ENCODE measurements at regions not wholly inside any gene's neighbourhood (a gene's known extent, or its start where the extent isn't known, plus 50 kb on each side); places are given as distances from the start of the nearest gene placed in this dataset.
A peak's percentile ranks its signal among the peaks of the same experiment; 100 is the strongest.

GRCh38 chr20:48170625-48171024 is 385.3 kb upstream of the SULF2 start:
- 70 to 72% methylated on average over 2 of the region's 2 CpGs for WGBS, 2 donors
- TF ChIP-seq CTCF (IDR thresholded peaks at IDR 0.05) (no peak), POLR2A (IDR thresholded peaks at IDR 0.05) (no peak)
- H3K36me3 ChIP-seq (replicated peaks in 1 of 2; ENCODE audit: insufficient read depth in 1 of 2, low read depth in 2 of 2) = no peaks in the 10 kb centered on the region
- peaks cover 4% of the 10 kb centered on the region for H3K4me1 ChIP-seq
- no peak overlapping the region for H3K4me3 ChIP-seq
- H3K27me3 ChIP-seq = no peaks in the 10 kb centered on the region
- no peak overlapping the region for H3K27ac ChIP-seq
- intact Hi-C loops (cut with DNase I) = no loop called here
- ATAC-seq = no peak
- no peak for DNase-seq
- H3K9me3 ChIP-seq = peaks cover 0 to 6% (median 0%) of the 10 kb centered on the region in 3 donors

- no peak overlapping the region for H3K4me3 ChIP-seq
- DNase-seq = no peak
- H3K4me1 ChIP-seq = peaks cover 12% of the 10 kb centered on the region
- H3K27ac ChIP-seq = no peak overlapping the region
- no peaks in the 10 kb centered on the region for H3K27me3 ChIP-seq
- H3K9me3 ChIP-seq = peaks cover 0 to 6% (median 0%) of the 10 kb centered on the region in 3 donors
- ATAC-seq = no peak
- WGBS, 2 donors = 72 to 76% methylated on average over 15 of the region's 15 CpGs
- H3K36me3 ChIP-seq (replicated peaks in 1 of 2; ENCODE audit: insufficient read depth in 1 of 2, low read depth in 2 of 2) = no peaks in the 10 kb centered on the region
- intact Hi-C loops (cut with DNase I) = no loop called here
- TF ChIP-seq CTCF (IDR thresholded peaks at IDR 0.05) (no peak), POLR2A (IDR thresholded peaks at IDR 0.05) (no peak)
Measured at GRCh38 chr20:48169650-48170225, 384.5 kb upstream of the SULF2 start.

GRCh38 chr20:48166082-48166835 is 381.0 kb upstream of the SULF2 start:
- WGBS, 2 donors = 46 to 54% methylated on average over 8 to 10 of the region's 10 CpGs
- no peak overlapping the region for H3K4me3 ChIP-seq
- TF ChIP-seq POLR2A (IDR thresholded peaks at IDR 0.05) (no peak), CTCF (IDR thresholded peaks at IDR 0.05) (no peak)
- no peak overlapping the region for H3K27ac ChIP-seq
- no peaks in the 10 kb centered on the region for H3K36me3 ChIP-seq (replicated peaks in 1 of 2; ENCODE audit: insufficient read depth in 1 of 2, low read depth in 2 of 2)
- no peaks in the 10 kb centered on the region for H3K27me3 ChIP-seq
- DNase-seq (no peak), ATAC-seq (no peak)
- intact Hi-C loops (cut with DNase I) = no loop called here
- H3K9me3 ChIP-seq = no peaks in the 10 kb centered on the region
- H3K4me1 ChIP-seq = peaks cover 12% of the 10 kb centered on the region

GRCh38 chr20:48165401-48165685 is 380.1 kb upstream of the SULF2 start:
- 27 to 29% methylated on average over 9 of the region's 9 CpGs for WGBS, 2 donors
- peaks cover 12% of the 10 kb centered on the region for H3K4me1 ChIP-seq
- ATAC-seq = peak; percentile 74
- H3K4me3 ChIP-seq = no peak overlapping the region
- TF ChIP-seq POLR2A (IDR thresholded peaks at IDR 0.05) (no peak), CTCF (IDR thresholded peaks at IDR 0.05) (no peak)
- no peaks in the 10 kb centered on the region for H3K36me3 ChIP-seq (replicated peaks in 1 of 2; ENCODE audit: insufficient read depth in 1 of 2, low read depth in 2 of 2)
- no peaks in the 10 kb centered on the region for H3K9me3 ChIP-seq
- intact Hi-C loops (cut with DNase I) = no loop called here
- no peaks in the 10 kb centered on the region for H3K27me3 ChIP-seq
- H3K27ac ChIP-seq = no peak overlapping the region
- DNase-seq = peak; percentile 39 to 70 (median 63)

All from body of pancreas (tissue), 4 donors.